ENCODE measurements at regions not wholly inside any gene's neighbourhood (a gene's known extent, or its start where the extent isn't known, plus 50 kb on each side); places are given as distances from the start of the nearest gene placed in this dataset.

GRCh38 chrX:79572566-79572965, 205.4 kb upstream of the ITM2A start:
- peaks cover 9% of the 10 kb centered on the region for H3K9me3 Mint-ChIP-seq
- intact Hi-C loops (cut with micrococcal nuclease), result no loop called here
- H3K4me3 Mint-ChIP-seq, result no peak overlapping the region
- no peak for TF ChIP-seq CTCF (IDR thresholded peaks at IDR 0.05)
- DNase-seq (no peak), ATAC-seq (no peak)
- H3K36me3 Mint-ChIP-seq (ENCODE audit: low read depth), result peaks cover 1% of the 10 kb centered on the region
- ChIA-PET POLR2A (no interaction called here), CTCF (no interaction called here)
- H3K27ac Mint-ChIP-seq, result no peak overlapping the region
- H3K27me3 Mint-ChIP-seq, result no peaks in the 10 kb centered on the region
- H3K4me1 Mint-ChIP-seq (ENCODE audit: low read depth), result no peaks in the 10 kb centered on the region

GRCh38 chrX:79570524-79571240, 203.5 kb upstream of the ITM2A start:
- no peak overlapping the region for H3K27ac Mint-ChIP-seq
- DNase-seq (no peak), ATAC-seq (no peak)
- H3K9me3 Mint-ChIP-seq, result peaks cover 9% of the 10 kb centered on the region
- intact Hi-C loops (cut with micrococcal nuclease), result no loop called here
- ChIA-PET POLR2A (no interaction called here), CTCF (no interaction called here)
- H3K36me3 Mint-ChIP-seq (ENCODE audit: low read depth), result peaks cover 1% of the 10 kb centered on the region
- TF ChIP-seq CTCF (IDR thresholded peaks at IDR 0.05), result no peak
- no peaks in the 10 kb centered on the region for H3K4me1 Mint-ChIP-seq (ENCODE audit: low read depth)
- no peak overlapping the region for H3K4me3 Mint-ChIP-seq
- H3K27me3 Mint-ChIP-seq, result no peaks in the 10 kb centered on the region

- H3K36me3 Mint-ChIP-seq (ENCODE audit: low read depth), result peaks cover 1% of the 10 kb centered on the region
- intact Hi-C loops (cut with micrococcal nuclease), result no loop called here
- no peaks in the 10 kb centered on the region for H3K4me1 Mint-ChIP-seq (ENCODE audit: low read depth)
- ATAC-seq, result no peak
- TF ChIP-seq CTCF (IDR thresholded peaks at IDR 0.05), result no peak
- CTCF ChIA-PET, result no interaction called here
- H3K4me3 Mint-ChIP-seq, result no peak overlapping the region
- H3K9me3 Mint-ChIP-seq, result peaks cover 9% of the 10 kb centered on the region
- no peak for DNase-seq
- POLR2A ChIA-PET, result no interaction called here
- H3K27ac Mint-ChIP-seq, result no peak overlapping the region
- H3K27me3 Mint-ChIP-seq, result no peaks in the 10 kb centered on the region
These were observed 201.2 kb upstream of the ITM2A start for GRCh38 chrX:79568309-79568708.

GRCh38 chrX:79564362-79564761, 197.2 kb upstream of the ITM2A start:
- no peak for TF ChIP-seq CTCF (IDR thresholded peaks at IDR 0.05)
- ChIA-PET POLR2A (no interaction called here), CTCF (no interaction called here)
- Mint-ChIP-seq H3K36me3 (ENCODE audit: low read depth) (peaks cover 1% of the 10 kb centered on the region), H3K4me3 (no peak overlapping the region), H3K4me1 (ENCODE audit: low read depth) (no peaks in the 10 kb centered on the region), H3K9me3 (peaks cover 9% of the 10 kb centered on the region), H3K27ac (no peak overlapping the region), H3K27me3 (no peaks in the 10 kb centered on the region)
- intact Hi-C loops (cut with micrococcal nuclease), result no loop called here
- ATAC-seq (no peak), DNase-seq (no peak)

- no peak overlapping the region for H3K27ac Mint-ChIP-seq
- TF ChIP-seq CTCF (IDR thresholded peaks at IDR 0.05), result no peak
- no peaks in the 10 kb centered on the region for H3K4me1 Mint-ChIP-seq (ENCODE audit: low read depth)
- ATAC-seq (no peak), DNase-seq (no peak)
- H3K4me3 Mint-ChIP-seq, result no peak overlapping the region
- ChIA-PET CTCF (no interaction called here), POLR2A (no interaction called here)
- H3K27me3 Mint-ChIP-seq, result peaks cover 1% of the 10 kb centered on the region
- no peaks in the 10 kb centered on the region for H3K9me3 Mint-ChIP-seq
- no peaks in the 10 kb centered on the region for H3K36me3 Mint-ChIP-seq (ENCODE audit: low read depth)
- intact Hi-C loops (cut with micrococcal nuclease), result no loop called here
These were observed 192.2 kb upstream of the ITM2A start for GRCh38 chrX:79559290-79559689.

Measured in activated CD8-positive, alpha-beta T cell treated with anti-CD3 and anti-CD28 coated beads for 36 hours (primary cell).